HL-60 (cell line): ENCODE measurements at regions not wholly inside any gene's neighbourhood (a gene's known extent, or its start where the extent isn't known, plus 50 kb on each side); places are given as distances from the start of the nearest gene placed in this dataset.

Experiments used
- DNase-seq, 2 experiments: peaks; one replicate each; pipeline ENCODE4 v3.0.0-alpha.2; 2010 to 2020; ENCODE audit warnings: low read depth in 1 of 2, low spot score in 1 of 2
- H3K27ac ChIP-seq: fragments of 250-450 bp; sonication (Bioruptor Pico); replicated peaks from 2 replicates; pipeline ENCODE4 v1.5.1; 2020; ENCODE audit warnings: mild to moderate bottlenecking, moderate library complexity
- H3K27me3 ChIP-seq: fragments of 250-450 bp; sonication (Bioruptor Pico); 2 replicates; pipeline ENCODE4 v1.5.1; 2021; ENCODE audit warnings: mild to moderate bottlenecking, moderate library complexity; ENCODE audit not compliant: insufficient read depth, poor library complexity, severe bottlenecking
- H3K4me3 ChIP-seq: replicated peaks from 2 replicates; pipeline ENCODE4 v1.5.1; 2011; ENCODE audit warnings: mild to moderate bottlenecking, control low read depth, low read length; ENCODE audit not compliant: insufficient read depth
- CTCF ChIP-seq: IDR thresholded peaks from one replicate; pipeline ENCODE4 v1.5.1; 2011; ENCODE audit warnings: low read length, control low read depth, inconsistent platforms; ENCODE audit not compliant: insufficient read depth
- GABPA ChIP-seq: IDR thresholded peaks from 2 replicates; pipeline ENCODE4 v1.6.1; 2012; ENCODE audit warnings: low read depth
- POLR2AphosphoS5 ChIP-seq: IDR thresholded peaks from 2 replicates; pipeline ENCODE4 v1.6.1; 2012; ENCODE audit warnings: low read depth
- REST ChIP-seq: IDR thresholded peaks from 2 replicates; pipeline ENCODE4 v1.6.1; 2012; ENCODE audit warnings: low read depth; ENCODE audit not compliant: insufficient replicate concordance
- SPI1 ChIP-seq: IDR thresholded peaks from 2 replicates; pipeline ENCODE4 v1.6.1; 2012; ENCODE audit warnings: low read depth, mild to moderate bottlenecking, borderline replicate concordance

GRCh38 chr11:33420959-33421566 lies 163.9 kb downstream of the HIPK3 start:
- Histone ChIP-seq H3K4me3 (no peak overlapping the region), H3K27ac (no peak overlapping the region), H3K27me3 (peaks cover 3% of the 10 kb centered on the region)
- no peak for TF ChIP-seq CTCF
- no peak for TF ChIP-seq GABPA
- no peak for TF ChIP-seq SPI1
- TF ChIP-seq POLR2AphosphoS5 = no peak
- TF ChIP-seq REST = no peak
- no peak for DNase-seq

DNA sequence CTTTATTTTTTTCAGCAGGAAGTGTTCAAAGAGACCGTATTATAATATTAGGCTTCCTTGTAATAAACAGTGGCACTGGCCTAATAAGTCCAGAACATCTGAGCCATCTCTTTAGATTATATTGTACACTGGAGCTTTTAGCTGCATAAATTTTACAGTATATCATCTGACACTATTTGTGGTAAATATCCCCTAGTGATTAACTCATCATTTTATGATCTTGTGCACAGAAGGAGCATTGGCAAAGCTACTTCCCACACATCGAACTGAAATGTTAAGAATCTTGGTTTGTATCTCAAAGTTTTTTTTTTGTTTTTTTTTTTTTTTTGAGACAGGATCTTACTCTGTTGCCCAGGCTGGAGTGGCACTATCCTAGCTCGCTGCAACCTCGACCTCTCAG lies 162.7 kb downstream of the HIPK3 start:
- no peak for DNase-seq
- Histone ChIP-seq H3K4me3 (no peak overlapping the region), H3K27me3 (no peaks in the 10 kb centered on the region), H3K27ac (no peak overlapping the region)
- TF ChIP-seq REST (no peak), GABPA (no peak), SPI1 (no peak), POLR2AphosphoS5 (no peak), CTCF (no peak)

DNA sequence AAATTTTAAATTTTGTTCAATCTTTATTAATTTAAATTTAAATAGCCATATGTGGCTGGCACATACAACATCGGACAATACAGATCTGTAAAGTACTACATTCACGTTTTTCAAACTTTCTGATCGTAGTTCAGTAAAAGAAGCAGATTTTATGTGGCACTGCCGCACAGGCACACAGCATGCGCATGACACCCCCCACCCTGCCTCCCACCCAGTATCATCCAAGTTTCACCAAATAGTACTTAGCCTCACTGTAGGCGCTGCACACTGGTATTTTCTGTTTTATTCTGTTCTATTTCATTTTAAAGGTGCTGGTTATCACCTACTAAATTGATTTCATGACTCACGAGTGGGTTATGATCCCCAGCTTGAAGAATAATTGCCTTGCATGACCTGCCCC lies 159.9 kb downstream of the HIPK3 start:
- Histone ChIP-seq H3K27me3 (peaks cover 2% of the 10 kb centered on the region), H3K4me3 (no peak overlapping the region), H3K27ac (no peak overlapping the region)
- DNase-seq = no peak
- no peak for TF ChIP-seq CTCF
- TF ChIP-seq GABPA = no peak
- no peak for TF ChIP-seq SPI1
- TF ChIP-seq REST = no peak
- no peak for TF ChIP-seq POLR2AphosphoS5
